IPS-18c (cell line): ENCODE measurements at regions not wholly inside any gene's neighbourhood (a gene's known extent, or its start where the extent isn't known, plus 50 kb on each side); places are given as distances from the start of the nearest gene placed in this dataset.

ENCODE experiments used
- H3K4me3 ChIP-seq: 2 replicates; pipeline ENCODE4 v1.7.0; 2013; ENCODE audit warnings: low read depth, mild to moderate bottlenecking, low read length, moderate library complexity; ENCODE audit not compliant: insufficient read depth
- H3K9me3 ChIP-seq: one replicate; pipeline ENCODE4 v1.6.1; 2013; ENCODE audit warnings: mild to moderate bottlenecking, low read length, moderate library complexity; ENCODE audit not compliant: control insufficient read depth, insufficient read depth

- Histone ChIP-seq H3K9me3 (peaks cover 2% of the 10 kb centered on the region), H3K4me3 (no peak overlapping the region)
Measured at GRCh38 chr4:4779054-4779453, 80.4 kb upstream of the MSX1 start.

- H3K4me3 ChIP-seq, result no peak overlapping the region
Measured at GRCh38 chr4:4778554-4778953, 80.9 kb upstream of the MSX1 start.

GRCh38 chr4:4776934-4777333 lies 82.5 kb upstream of the MSX1 start:
- Histone ChIP-seq H3K4me3 (no peak overlapping the region), H3K9me3 (peaks cover 2% of the 10 kb centered on the region)

More at GRCh38 chr4:4778554-4778953, 80.9 kb upstream of the MSX1 start:
- peaks cover 2% of the 10 kb centered on the region for H3K9me3 ChIP-seq

GRCh38 chr4:4776335-4776734 lies 83.1 kb upstream of the MSX1 start:
- Histone ChIP-seq H3K9me3 (peaks cover 2% of the 10 kb centered on the region), H3K4me3 (no peak overlapping the region)

GRCh38 chr4:4775493-4776004 lies 83.9 kb upstream of the MSX1 start:
- peaks cover 2% of the 10 kb centered on the region for H3K9me3 ChIP-seq
- no peak overlapping the region for H3K4me3 ChIP-seq

- no peaks in the 10 kb centered on the region for H3K9me3 ChIP-seq
- no peak overlapping the region for H3K4me3 ChIP-seq
Measured at GRCh38 chr4:4772534-4772933, 86.9 kb upstream of the MSX1 start.

GRCh38 chr4:4771160-4771559 lies 88.3 kb upstream of the MSX1 start:
- Histone ChIP-seq H3K9me3 (no peaks in the 10 kb centered on the region), H3K4me3 (no peak overlapping the region)

GRCh38 chr4:4770610-4771009 lies 88.9 kb upstream of the MSX1 start:
- no peak overlapping the region for H3K4me3 ChIP-seq
- H3K9me3 ChIP-seq, result no peaks in the 10 kb centered on the region

GRCh38 chr4:4766564-4766963 lies 92.9 kb upstream of the MSX1 start:
- Histone ChIP-seq H3K4me3 (no peak overlapping the region), H3K9me3 (no peaks in the 10 kb centered on the region)

- no peak overlapping the region; the same call in 1 of the 2 replicates for H3K4me3 ChIP-seq
- no peaks in the 10 kb centered on the region for H3K9me3 ChIP-seq
Measured at GRCh38 chr4:4765811-4766210, 93.7 kb upstream of the MSX1 start.

GRCh38 chr4:4764558-4764905 lies 94.9 kb upstream of the MSX1 start:
- H3K4me3 ChIP-seq, result no peak overlapping the region

GRCh38 chr4:4763822-4764557 lies 95.5 kb upstream of the MSX1 start:
- Histone ChIP-seq H3K4me3 (no peak overlapping the region), H3K9me3 (no peaks in the 10 kb centered on the region)

More at GRCh38 chr4:4764558-4764905, 94.9 kb upstream of the MSX1 start:
- no peaks in the 10 kb centered on the region for H3K9me3 ChIP-seq

GRCh38 chr4:4762909-4763821 lies 96.3 kb upstream of the MSX1 start:
- H3K4me3 ChIP-seq, result no peak overlapping the region
- no peaks in the 10 kb centered on the region for H3K9me3 ChIP-seq

GRCh38 chr4:4762300-4762699 lies 97.2 kb upstream of the MSX1 start:
- no peak overlapping the region for H3K4me3 ChIP-seq
- H3K9me3 ChIP-seq, result no peaks in the 10 kb centered on the region

GRCh38 chr4:4761128-4761982 lies 98.1 kb upstream of the MSX1 start:
- H3K4me3 ChIP-seq, result no peak overlapping the region

GRCh38 chr4:4759883-4760282 lies 99.6 kb upstream of the MSX1 start:
- Histone ChIP-seq H3K9me3 (no peaks in the 10 kb centered on the region), H3K4me3 (no peak overlapping the region)

More at GRCh38 chr4:4761128-4761982, 98.1 kb upstream of the MSX1 start:
- no peaks in the 10 kb centered on the region for H3K9me3 ChIP-seq

- H3K4me3 ChIP-seq, result no peak overlapping the region
- H3K9me3 ChIP-seq, result no peaks in the 10 kb centered on the region
Measured at GRCh38 chr4:4759232-4759631, 100.2 kb upstream of the MSX1 start.
